GM21576 (cell line): ENCODE measurements at regions not wholly inside any gene's neighbourhood (a gene's known extent, or its start where the extent isn't known, plus 50 kb on each side); places are given as distances from the start of the nearest gene placed in this dataset.

Source experiments
- ATAC-seq: cut with Tn5 transposase; IDR thresholded peaks from one replicate; pipeline ENCODE4 v1.9.1; 2021; ENCODE audit warnings: mild to moderate bottlenecking, moderate library complexity; ENCODE audit not compliant: unreplicated experiment

DNA sequence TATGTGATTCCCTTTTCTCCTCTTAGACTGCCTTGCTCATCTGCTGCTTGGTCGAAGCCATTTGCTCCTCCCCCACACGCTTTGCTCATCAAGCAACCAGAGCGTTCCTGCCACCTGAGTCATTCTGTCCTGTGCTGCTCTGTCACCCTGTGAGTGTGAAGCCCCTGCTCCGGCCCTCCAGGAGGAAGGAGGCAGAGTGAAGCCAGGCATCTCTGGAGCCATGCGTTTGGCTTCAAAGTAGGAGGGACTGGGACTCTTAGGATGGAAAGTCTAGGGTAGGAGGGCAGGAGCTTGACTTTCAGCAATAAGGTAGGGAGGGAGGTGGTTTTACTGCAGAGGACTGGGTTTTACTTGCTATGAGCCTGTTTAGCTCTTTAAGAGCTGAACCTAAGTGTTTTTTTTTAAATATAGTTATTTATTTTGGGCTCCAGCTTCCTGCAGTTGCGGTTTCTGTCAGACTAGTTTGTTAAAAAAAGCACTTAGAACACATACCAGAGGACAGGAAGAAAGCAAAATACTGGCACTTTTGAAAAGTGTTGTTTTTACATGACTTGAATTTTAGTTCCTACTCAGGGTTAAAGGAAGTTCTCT is 63.6 kb downstream of the SPINK2 start:
- peak; percentile 87 for ATAC-seq

DNA sequence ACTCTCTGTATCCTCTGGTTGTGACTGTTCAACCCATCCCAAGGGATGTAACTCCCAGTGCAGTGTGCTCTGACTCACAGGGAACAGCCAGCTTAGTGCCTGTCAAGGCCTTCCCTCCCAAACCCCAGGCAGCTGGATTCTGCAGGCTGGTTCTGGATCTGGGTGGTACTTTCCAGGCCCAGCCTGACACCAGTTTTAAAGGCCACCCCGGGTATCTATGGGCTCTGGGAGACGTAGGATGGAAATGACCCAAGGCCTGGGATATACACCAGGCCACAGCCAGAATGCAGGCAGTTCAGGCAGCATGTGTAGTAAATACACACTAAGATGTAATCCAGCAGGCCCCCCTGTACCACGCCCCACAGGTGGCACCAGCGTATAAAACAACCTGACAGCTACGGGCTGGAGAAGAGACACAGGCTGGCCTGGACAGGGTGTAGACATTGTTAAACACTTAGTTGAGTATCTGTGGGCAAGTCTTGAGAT is 64.2 kb downstream of the SPINK2 start:
- peak; percentile 40 for ATAC-seq

DNA sequence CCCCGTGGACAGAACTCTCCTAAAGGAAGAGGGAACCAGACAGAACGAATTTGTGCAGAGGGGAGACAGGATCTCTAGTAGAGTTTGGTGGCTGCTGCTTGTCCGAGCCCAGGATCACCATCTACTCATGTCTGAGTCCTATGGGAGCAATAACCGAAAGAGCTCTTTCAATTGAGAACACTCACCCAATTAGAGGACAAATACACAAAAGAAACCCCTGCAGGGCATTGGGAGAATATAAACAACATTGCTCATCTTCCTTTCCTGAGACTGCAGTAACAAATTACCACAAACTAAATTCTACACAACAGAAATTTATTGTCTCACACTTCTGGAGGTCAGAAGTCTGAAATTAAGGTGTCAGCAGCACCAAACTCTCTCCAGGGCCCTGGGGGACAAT is 65.6 kb downstream of the SPINK2 start:
- no peak for ATAC-seq

DNA sequence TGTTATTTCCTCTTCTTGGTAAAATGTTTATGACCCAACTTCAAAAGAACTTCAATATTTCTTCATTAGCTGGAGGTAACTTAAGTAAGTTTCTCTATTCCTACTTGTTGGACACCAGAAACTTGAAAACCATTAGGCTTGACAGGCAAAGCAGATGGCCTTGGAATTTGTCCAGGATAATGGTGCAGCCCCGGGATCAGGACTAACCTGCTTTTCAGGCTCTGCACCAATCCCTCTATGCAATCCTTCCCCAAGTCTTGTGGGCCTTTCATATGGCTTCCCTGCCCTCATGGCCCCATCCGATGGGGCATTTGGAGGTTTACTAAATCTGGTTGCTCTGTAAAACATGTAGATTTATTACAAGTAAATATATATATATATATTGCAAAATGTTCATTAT is 68.5 kb downstream of the SPINK2 start:
- no peak for ATAC-seq

DNA sequence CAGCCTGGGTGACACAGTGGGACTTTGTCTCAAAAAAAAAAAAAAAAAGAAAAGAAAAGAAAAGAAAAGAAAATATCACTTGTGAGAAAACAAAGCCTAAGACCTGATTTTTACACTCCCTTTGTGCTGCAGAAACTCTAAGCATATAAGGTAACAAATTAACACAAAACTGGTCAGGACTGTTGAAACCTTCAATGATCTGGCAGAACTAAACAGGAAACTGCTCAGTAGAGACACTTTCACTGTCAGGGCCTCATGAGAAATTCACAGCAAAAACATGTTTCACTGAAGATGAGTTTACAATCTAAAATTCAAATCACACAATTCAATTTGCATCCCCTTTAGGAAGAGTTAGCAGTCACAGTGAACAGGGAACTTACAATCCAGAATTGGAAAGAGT is 69.1 kb upstream of the HOPX start:
- no peak for ATAC-seq

DNA sequence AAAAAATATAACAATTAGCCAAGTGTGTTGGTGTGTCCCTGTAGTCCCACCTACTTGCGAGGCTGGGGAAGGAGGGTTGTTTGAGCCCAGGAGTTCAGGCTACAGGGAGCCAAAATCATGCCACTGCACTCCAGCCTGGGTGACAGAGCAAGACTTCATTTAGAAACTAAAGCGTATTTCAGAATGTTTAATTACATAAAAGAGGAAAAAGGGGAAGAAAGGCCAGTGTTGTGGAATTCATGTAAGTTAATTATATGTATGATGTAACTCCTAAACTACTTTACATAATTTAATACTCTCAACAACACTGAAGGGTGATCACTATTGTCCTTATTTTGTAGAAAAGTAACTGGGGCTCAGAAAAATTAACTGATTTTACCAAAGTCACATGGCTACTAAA is 67.2 kb upstream of the HOPX start:
- ATAC-seq: no peak

DNA sequence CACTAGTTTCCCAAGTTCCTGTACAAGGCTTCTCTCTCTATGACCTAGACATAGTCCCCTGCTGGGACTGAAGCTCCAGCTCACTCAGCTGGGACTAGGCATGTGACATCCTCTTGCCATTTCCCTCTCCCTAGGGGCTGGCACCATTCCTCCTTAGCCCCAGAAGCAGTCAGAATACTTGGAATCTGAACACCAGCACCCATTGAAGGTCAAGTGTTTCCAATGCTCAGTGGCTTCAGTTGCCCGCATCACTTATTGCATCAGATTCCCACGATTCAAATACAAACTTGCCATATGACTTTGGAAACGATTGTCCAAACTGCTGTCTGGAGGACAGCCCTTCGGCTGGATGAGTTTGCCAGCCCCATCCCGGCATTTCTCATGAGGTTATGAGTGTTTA is 65.5 kb upstream of the HOPX start:
- ATAC-seq: no peak

DNA sequence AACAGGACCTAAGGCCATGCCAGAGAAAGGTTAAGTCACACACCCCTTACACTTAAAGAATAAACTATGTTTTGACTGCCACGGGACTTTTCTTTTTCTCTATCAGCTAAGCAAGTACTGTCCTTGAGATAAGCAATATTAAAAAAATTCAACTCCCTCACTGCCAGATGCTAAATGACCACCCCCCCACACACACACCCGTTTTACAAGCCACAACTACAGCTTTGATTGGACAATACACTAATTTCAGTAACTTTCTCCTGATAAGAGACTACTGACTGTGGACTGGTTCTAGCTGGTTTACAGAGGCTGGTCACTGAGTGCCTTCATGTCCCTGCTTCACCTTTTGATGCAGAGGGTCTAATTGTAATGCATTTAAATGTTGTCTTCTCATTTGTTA is 63.9 kb upstream of the HOPX start:
- no peak for ATAC-seq

DNA sequence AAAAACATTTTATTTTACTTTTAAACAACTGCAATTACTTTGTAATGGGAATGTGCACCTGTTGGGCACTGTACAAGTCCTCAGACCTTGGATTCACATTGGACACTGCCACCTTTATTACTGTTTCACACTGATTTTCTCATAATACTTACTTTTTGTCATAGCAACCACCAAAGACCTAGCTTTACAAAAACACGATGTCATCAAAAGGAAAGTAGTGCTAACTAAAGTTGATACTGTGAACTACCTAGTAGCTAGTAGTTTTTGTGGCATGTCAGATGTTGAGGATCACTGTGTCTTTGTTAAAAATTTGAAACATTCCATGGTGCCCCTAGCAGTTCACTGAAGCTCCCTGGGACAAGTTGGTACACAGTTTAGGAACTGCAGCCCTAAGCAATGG is 62.9 kb upstream of the HOPX start:
- no peak for ATAC-seq

DNA sequence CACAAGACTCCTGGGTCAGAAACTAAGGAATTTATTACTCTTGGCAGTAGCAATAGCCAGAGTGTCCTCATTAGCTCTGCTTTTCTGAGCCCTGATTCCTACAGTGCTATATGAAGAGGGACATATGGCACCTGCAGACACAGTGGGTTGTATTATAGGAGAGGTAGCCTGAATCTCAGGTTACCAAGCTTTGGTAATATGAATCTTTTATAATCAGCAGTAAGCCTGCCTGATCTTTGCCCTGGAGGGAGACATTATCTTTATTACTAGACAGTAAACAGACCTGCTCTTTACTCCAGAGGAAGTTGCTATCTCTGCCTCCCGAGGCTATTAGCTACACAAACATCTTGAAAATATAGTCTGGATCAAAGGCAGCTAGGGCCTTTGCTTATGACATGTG is 62.5 kb upstream of the HOPX start:
- no peak for ATAC-seq

DNA sequence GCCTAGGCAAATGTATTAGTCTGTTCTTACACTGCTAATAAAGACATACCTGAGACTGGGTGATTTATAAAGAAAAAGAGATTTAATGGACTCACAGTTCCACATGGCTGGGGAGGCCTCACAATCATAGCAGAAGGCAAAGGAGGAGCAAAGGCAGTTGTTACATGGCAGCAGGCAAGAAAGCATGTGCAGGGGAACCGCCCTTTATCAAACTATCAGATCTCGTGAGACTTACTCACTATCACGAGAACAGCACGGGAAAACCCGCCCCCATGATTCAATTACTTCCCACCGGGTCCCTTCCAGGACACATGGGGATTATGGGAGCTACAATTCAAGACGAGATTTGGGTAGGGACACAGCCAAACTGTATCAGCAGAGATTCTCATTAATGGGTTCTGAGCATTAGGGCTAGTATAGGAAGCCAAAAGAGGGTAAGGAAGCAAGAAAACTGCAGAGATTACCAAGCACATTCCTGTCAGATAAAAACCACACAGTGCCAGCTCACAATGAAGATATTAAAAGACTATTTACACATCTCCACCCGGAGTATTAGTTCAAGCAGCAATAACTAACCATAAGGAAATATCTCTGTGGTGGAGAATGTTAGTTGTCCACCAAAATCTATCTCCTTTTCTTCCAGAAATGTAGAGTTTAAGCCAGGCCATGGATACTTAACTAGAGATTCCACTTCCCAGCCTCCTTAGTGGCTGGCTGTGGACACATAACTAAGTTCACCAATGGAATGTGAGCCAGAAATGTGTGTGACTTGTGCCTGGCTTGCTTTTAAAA is 61.2 kb upstream of the HOPX start:
- ATAC-seq: no peak

DNA sequence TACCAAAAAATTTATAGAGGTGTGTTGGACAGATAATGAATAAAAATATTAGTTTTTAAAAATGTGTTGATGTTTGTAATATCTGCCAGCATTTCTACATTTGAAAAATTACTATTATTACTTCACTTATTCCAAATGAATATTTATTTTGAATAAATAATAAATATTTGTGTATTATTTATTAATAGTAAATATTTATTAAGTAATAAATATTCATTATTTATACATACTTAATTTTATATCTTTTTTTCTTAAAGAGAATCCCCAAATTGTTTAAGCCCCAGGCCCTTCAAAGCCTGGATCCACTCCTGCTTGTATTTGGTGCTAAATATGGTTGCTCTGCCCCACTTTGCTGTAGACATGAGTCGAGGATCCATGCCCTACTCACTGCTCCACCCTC is 60.5 kb upstream of the HOPX start:
- ATAC-seq: no peak

DNA sequence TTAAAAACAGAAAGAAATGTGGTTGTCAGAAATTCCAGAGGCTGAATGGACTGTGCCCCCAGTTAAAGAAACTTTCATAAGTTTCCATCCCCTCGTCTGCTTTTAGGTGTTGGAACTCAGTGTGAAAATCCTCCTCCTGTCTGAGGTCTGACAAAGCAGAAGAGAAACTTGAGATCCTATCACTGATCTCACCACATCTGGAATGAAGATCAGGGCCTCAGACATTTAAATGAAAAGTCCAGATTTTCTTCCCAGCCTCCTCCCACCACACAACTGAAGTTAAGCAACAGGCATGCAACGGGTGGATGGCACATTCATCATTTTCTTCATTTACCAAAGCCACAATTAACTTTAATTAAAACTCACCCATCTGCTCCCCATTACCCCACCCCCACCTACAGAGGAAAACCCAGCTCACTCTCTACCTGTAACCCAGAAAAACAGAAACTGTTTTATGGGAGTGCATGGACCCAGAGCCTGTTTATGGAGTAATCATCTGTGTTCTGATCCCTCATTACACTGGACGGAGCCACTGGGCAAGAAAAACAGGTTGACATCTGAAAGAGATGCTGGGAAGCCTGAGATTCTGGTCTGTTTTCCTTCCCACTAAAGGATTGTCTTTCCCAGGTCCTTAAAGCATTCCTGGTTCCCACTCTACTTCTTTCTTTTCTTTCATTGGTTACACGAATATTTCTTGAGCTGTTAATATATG is 58.1 kb upstream of the HOPX start:
- no peak for ATAC-seq

DNA sequence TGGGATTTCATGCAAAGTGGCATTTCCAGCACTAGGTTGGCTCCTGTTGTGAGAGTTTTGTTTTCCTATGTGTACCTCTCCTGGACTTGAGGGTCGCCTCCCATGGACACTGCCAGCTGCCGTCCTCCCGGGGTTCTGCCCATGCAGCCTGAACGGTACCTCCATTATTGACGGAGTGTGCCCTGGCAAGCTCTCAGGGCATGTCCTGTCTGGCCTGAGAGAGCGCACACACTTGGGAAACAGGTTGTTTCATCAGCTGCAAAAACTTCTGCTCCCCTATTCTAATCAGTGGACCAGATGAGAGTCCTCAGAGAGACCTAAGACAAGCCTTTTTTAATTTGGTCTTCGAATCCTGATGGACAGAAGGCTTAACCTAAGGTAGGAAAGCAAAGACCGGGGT is 56.6 kb upstream of the HOPX start:
- no peak for ATAC-seq

DNA sequence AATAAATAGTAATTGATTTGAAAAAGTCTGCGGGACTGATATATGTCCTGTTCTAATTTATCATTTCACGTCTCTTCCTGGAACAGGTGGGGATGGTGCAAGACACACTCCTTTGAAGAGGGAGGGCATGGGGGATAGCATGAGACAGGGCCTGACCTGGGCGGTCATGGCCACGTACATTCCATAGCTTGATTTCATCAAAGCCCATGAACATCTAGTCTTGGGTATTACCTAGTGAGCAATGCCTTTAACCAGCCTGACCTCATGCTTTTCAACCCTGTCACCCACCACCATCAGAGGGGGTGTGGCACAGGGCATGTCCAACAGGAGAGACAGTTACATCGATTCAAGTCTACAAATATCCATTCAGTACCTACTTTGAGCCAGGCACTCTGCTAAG is 52.3 kb upstream of the HOPX start:
- no peak for ATAC-seq

DNA sequence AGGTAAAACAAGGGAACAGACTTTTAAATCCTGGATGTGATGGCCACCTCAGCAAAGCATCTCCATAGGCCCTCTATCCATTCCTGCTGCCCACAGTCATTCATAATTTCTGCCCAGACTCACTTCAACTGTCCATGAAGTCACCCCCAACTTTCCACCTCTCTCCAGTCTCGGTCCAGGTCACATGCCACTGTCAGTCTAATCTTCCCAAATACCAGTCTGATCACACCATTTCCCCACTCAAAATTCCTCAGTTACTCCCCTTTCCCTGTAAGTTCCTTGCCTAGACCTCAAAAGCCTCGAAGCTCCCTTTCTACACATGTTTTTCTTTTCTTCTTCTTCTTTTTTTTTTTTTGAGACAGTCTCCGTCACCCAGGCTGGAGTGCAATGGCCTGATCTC is 51.2 kb upstream of the HOPX start:
- no peak for ATAC-seq

DNA sequence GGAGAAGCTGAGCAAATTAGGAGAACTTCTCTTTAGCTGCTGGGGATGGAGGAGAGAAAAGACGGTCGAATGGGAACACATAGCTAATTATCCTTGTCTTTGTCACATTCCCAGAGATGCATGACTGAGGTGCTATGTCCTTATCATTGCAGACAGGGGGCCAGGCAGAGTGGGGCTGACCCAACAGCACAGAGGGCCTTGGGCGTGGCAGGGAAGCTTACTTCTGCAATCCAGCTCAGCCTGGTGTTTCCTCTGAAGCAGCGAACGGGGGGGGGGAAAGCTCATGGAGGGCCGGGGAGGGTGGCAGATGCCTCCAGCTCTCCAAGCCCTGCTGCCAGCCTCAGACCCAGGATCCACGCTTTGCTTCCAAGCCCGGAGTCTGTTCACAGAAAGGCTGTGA is 50.8 kb upstream of the HOPX start:
- no peak for ATAC-seq
